ENCODE measurements at regions not wholly inside any gene's neighbourhood (a gene's known extent, or its start where the extent isn't known, plus 50 kb on each side); places are given as distances from the start of the nearest gene placed in this dataset.

- BruUV-seq (replicated peaks): no TSS peak
- no peaks in the 10 kb centered on the region for H3K4me1 ChIP-seq (ENCODE audit: control insufficient read depth, extremely low read depth, insufficient read depth, low read length)
- POLR2A ChIA-PET: no interaction called here
- H3K4me3 ChIP-seq (replicated peaks in 1 of 3; ENCODE audit: insufficient read depth in 1 of 3, low read depth in 1 of 3, low read length in 3 of 3): no peak overlapping the region
- no peak overlapping the region for H3K9ac ChIP-seq (replicated peaks; ENCODE audit: extremely low read depth, insufficient read depth, low read length)
- intact Hi-C loops (cut with micrococcal nuclease) (no loop called here), dilution Hi-C loops (cut with MboI; ENCODE audit: extremely low pct_ligation_motif_present, low sequenced_read_pairs) (no loop called here)
- H3K9me1 ChIP-seq (replicated peaks; ENCODE audit: control insufficient read depth, extremely low read depth, insufficient read depth, low read length): no peaks in the 10 kb centered on the region
- DNase-seq (ENCODE audit: low read depth, low spot score): no peak
- CTCF ChIA-PET: no interaction called here
- FAIRE-seq: no peak
- no peak overlapping the region for H3K4me2 ChIP-seq (ENCODE audit: insufficient read depth, low read length)
- no peaks in the 10 kb centered on the region for H3K79me2 ChIP-seq (ENCODE audit: control insufficient read depth, insufficient read depth, low read length)
- no peaks in the 10 kb centered on the region for H4K20me1 ChIP-seq (replicated peaks; ENCODE audit: control insufficient read depth, extremely low read depth, insufficient read depth, low read length)
- H3K27ac ChIP-seq (ENCODE audit: insufficient read depth, low read depth, low read length): no peak overlapping the region
- no peaks in the 10 kb centered on the region for H3K36me3 ChIP-seq (ENCODE audit: control insufficient read depth in 2 of 2, extremely low read depth in 1 of 2, insufficient read depth in 2 of 2, low read length in 2 of 2)
- H3K9me3 ChIP-seq (replicated peaks; ENCODE audit: control insufficient read depth, insufficient read depth, low read length): no peaks in the 10 kb centered on the region
- H2AFZ ChIP-seq (ENCODE audit: low read depth, low read length): no peak overlapping the region
- no peaks in the 10 kb centered on the region for H3K27me3 ChIP-seq (ENCODE audit: control insufficient read depth in 2 of 2, insufficient read depth in 2 of 2, low read length in 2 of 2)
- no peak for TF ChIP-seq JUN (IDR thresholded peaks at IDR 0.05; ENCODE audit: borderline replicate concordance, insufficient read depth, insufficient read length, low read depth)
- TF ChIP-seq MAX (IDR thresholded peaks at IDR 0.05; ENCODE audit: insufficient read depth, insufficient read length): no peak
- TF ChIP-seq POLR2AphosphoS5 (IDR thresholded peaks at IDR 0.05; ENCODE audit: insufficient read depth, low read depth, low read length): no peak
- TF ChIP-seq GATA2 (IDR thresholded peaks at IDR 0.05; ENCODE audit: insufficient read depth, insufficient read length, low read depth, low read length): no peak
- no peak for TF ChIP-seq POLR2A (IDR thresholded peaks at IDR 0.05; ENCODE audit: low read depth, low read length)
- TF ChIP-seq EZH2 (IDR thresholded peaks at IDR 0.05; ENCODE audit: borderline replicate concordance, low read depth, low read length, severe bottlenecking): no peak
- no peak for TF ChIP-seq FOS (IDR thresholded peaks at IDR 0.05; ENCODE audit: borderline replicate concordance, insufficient read depth, low read length)
- TF ChIP-seq MYC (IDR thresholded peaks at IDR 0.05; ENCODE audit: low read depth, low read length): no peak
- TF ChIP-seq, protein P1, sequence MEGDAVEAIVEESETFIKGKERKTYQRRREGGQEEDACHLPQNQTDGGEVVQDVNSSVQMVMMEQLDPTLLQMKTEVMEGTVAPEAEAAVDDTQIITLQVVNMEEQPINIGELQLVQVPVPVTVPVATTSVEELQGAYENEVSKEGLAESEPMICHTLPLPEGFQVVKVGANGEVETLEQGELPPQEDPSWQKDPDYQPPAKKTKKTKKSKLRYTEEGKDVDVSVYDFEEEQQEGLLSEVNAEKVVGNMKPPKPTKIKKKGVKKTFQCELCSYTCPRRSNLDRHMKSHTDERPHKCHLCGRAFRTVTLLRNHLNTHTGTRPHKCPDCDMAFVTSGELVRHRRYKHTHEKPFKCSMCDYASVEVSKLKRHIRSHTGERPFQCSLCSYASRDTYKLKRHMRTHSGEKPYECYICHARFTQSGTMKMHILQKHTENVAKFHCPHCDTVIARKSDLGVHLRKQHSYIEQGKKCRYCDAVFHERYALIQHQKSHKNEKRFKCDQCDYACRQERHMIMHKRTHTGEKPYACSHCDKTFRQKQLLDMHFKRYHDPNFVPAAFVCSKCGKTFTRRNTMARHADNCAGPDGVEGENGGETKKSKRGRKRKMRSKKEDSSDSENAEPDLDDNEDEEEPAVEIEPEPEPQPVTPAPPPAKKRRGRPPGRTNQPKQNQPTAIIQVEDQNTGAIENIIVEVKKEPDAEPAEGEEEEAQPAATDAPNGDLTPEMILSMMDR (IDR thresholded peaks at IDR 0.05; ENCODE audit: extremely low read depth in 1 of 2, insufficient read depth in 1 of 2, low read depth in 1 of 2, low read length in 2 of 2): no peak
Observed at GRCh38 chr1:106756752-106757151, 299.7 kb upstream of the PRMT6 start.

All from endothelial cell of umbilical vein (primary cell).